Suprapubic skin (tissue), 4 donors: ENCODE measurements at regions not wholly inside any gene's neighbourhood (a gene's known extent, or its start where the extent isn't known, plus 50 kb on each side); places are given as distances from the start of the nearest gene placed in this dataset.

Source experiments
- POLR2A ChIP-seq, 2 donors: fragments of 450-650 bp; IDR thresholded peaks; one replicate each; pipeline ENCODE4 v1.6.1; 2017; ENCODE audit warnings: antibody characterized with exemption in 2 of 2, mild to moderate bottlenecking in 2 of 2, moderate library complexity in 2 of 2
- POLR2AphosphoS5 ChIP-seq, 3 donors: sonication (generic); formaldehyde crosslinking; IDR thresholded peaks; one replicate each; pipeline ENCODE4 v1.6.1; 2017; ENCODE audit warnings: antibody characterized with exemption in 3 of 3
- TF ChIP-seq, protein P1 (sequence below), 2 donors: fragments of 200-600 bp in 1 of 2; fragments of 450-650 bp in 1 of 2; sonication (generic) in 1 of 2; IDR thresholded peaks; one replicate each; pipeline ENCODE4 v1.5.1; 2016 to 2019; ENCODE audit warnings: antibody characterized with exemption in 2 of 2, mild to moderate bottlenecking in 1 of 2, moderate library complexity in 1 of 2

DNA sequence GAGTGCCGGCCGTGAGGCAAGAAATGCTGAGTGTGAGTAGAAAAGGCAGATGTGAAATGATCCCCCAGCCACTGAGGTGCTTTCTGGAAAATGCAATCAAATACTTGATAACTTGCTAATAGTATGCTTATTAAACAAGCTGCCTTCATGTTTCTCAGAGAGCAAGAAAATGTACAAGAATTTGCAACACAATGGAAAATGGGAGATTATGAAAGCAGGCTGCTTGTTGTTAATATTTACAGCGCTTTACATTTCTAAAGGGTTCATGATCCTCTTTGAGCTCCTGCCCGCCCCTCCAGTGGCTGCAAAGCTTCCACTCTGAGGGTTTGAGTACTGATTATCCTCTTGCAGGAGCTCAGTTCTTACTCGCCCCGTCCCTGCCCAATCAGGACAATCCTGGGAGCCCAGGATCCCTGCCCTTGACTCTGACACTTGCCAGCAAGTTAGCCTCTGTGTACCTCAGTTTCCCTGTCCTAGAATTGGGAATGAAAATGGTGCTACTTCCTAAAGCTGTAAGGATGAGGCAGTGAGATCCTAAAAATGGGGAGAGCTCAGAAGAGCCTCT lies 645.1 kb downstream of the TBC1D22A start:
- TF ChIP-seq, protein P1, sequence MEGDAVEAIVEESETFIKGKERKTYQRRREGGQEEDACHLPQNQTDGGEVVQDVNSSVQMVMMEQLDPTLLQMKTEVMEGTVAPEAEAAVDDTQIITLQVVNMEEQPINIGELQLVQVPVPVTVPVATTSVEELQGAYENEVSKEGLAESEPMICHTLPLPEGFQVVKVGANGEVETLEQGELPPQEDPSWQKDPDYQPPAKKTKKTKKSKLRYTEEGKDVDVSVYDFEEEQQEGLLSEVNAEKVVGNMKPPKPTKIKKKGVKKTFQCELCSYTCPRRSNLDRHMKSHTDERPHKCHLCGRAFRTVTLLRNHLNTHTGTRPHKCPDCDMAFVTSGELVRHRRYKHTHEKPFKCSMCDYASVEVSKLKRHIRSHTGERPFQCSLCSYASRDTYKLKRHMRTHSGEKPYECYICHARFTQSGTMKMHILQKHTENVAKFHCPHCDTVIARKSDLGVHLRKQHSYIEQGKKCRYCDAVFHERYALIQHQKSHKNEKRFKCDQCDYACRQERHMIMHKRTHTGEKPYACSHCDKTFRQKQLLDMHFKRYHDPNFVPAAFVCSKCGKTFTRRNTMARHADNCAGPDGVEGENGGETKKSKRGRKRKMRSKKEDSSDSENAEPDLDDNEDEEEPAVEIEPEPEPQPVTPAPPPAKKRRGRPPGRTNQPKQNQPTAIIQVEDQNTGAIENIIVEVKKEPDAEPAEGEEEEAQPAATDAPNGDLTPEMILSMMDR (IDR thresholded peaks at IDR 0.05), result no peak
- TF ChIP-seq POLR2A (IDR thresholded peaks at IDR 0.05) (no peak), POLR2AphosphoS5 (IDR thresholded peaks at IDR 0.05) (no peak)
